ENCODE measurements at regions not wholly inside any gene's neighbourhood (a gene's known extent, or its start where the extent isn't known, plus 50 kb on each side); places are given as distances from the start of the nearest gene placed in this dataset.

DNA sequence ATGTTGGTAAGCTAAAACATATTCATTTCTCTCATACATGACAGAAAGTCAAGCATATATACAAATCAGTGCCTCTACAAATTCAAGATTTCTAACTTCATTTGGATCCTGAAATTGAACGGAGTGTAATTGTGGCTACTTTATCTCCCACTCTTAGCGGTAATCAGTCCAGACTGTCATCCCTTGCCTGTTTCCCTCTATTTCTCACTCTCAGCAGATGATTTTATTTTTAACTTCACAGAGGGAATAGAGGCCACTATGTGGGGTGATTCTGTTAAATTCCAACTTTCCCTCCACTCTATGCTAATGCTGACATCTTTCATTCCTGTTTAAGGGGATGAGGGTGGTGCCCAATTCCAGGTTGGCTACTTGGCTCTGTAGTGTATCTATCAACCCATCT, 153.8 kb upstream of the KCNN2 start:
- Histone ChIP-seq H3K79me1 (ENCODE audit: insufficient read depth, low read depth, low read length, poor library complexity, severe bottlenecking) (no peaks in the 10 kb centered on the region), H3K56ac (ENCODE audit: insufficient read length, low read depth, low read length) (no peak overlapping the region), H3K27ac (ENCODE audit: insufficient read length, low read depth, low read length) (no peak overlapping the region), H2BK12ac (ENCODE audit: insufficient read length, low read depth, low read length) (no peak overlapping the region), H2BK20ac (ENCODE audit: low read depth, low read length, poor library complexity, severe bottlenecking) (no peak overlapping the region), H3K23me2 (ENCODE audit: insufficient read length, low read depth, low read length, poor library complexity, severe bottlenecking) (no peaks in the 10 kb centered on the region), H4K20me1 (ENCODE audit: control insufficient read depth, insufficient read depth, insufficient read length) (no peaks in the 10 kb centered on the region), H3K79me2 (ENCODE audit: insufficient read depth, low read length) (no peaks in the 10 kb centered on the region), H3T11ph (ENCODE audit: low read length) (no peak overlapping the region), H3K4me1 (ENCODE audit: insufficient read depth, low read length) (no peaks in the 10 kb centered on the region), H3K9me3 (ENCODE audit: control insufficient read depth, low read depth, low read length) (no peaks in the 10 kb centered on the region), H2AK5ac (ENCODE audit: insufficient read length, low read length) (no peak overlapping the region), H2AFZ (ENCODE audit: low read length) (no peak overlapping the region), H3K4me2 (ENCODE audit: insufficient read depth, insufficient read length, low read length) (no peak overlapping the region), H3K4ac (ENCODE audit: low read depth, low read length) (no peak overlapping the region), H3K14ac (ENCODE audit: insufficient read depth, low read length) (no peak overlapping the region), H2BK120ac (ENCODE audit: low read depth, low read length, poor library complexity, severe bottlenecking) (no peak overlapping the region), H2BK15ac (ENCODE audit: low read depth, low read length) (no peak overlapping the region), H4K8ac (replicated peaks; ENCODE audit: insufficient read length, low read depth, low read length) (no peak overlapping the region), H2BK5ac (ENCODE audit: insufficient read length, low read length) (no peak overlapping the region), H4K91ac (ENCODE audit: insufficient read length, low read depth, low read length) (no peak overlapping the region), H3K27me3 (ENCODE audit: insufficient read depth, low read length) (no peaks in the 10 kb centered on the region), H3K9ac (ENCODE audit: extremely low read depth, insufficient read length, low read length) (no peak overlapping the region), H3K23ac (ENCODE audit: insufficient read length, low read depth, low read length) (no peak overlapping the region), H3K18ac (ENCODE audit: insufficient read length, low read depth, low read length) (no peak overlapping the region), H4K5ac (ENCODE audit: insufficient read length, low read depth, low read length) (no peak overlapping the region)
- H3K27ac Mint-ChIP-seq, result no peak overlapping the region
- TF ChIP-seq, protein P1, sequence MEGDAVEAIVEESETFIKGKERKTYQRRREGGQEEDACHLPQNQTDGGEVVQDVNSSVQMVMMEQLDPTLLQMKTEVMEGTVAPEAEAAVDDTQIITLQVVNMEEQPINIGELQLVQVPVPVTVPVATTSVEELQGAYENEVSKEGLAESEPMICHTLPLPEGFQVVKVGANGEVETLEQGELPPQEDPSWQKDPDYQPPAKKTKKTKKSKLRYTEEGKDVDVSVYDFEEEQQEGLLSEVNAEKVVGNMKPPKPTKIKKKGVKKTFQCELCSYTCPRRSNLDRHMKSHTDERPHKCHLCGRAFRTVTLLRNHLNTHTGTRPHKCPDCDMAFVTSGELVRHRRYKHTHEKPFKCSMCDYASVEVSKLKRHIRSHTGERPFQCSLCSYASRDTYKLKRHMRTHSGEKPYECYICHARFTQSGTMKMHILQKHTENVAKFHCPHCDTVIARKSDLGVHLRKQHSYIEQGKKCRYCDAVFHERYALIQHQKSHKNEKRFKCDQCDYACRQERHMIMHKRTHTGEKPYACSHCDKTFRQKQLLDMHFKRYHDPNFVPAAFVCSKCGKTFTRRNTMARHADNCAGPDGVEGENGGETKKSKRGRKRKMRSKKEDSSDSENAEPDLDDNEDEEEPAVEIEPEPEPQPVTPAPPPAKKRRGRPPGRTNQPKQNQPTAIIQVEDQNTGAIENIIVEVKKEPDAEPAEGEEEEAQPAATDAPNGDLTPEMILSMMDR (conservative IDR thresholded peaks at IDR 0.05), result no peak
- H3K9me3 Mint-ChIP-seq, result no peaks in the 10 kb centered on the region
- peaks cover 2% of the 10 kb centered on the region; the same call in 1 of the 2 replicates for H3K27me3 Mint-ChIP-seq (ENCODE audit: low read depth)
- DNase-seq, result no peak
- no peaks in the 10 kb centered on the region for H3K36me3 Mint-ChIP-seq (ENCODE audit: insufficient read depth in 1 of 3, low read depth in 3 of 3)
- no peaks in the 10 kb centered on the region for H3K4me1 Mint-ChIP-seq
- WGBS (ENCODE audit: extremely low coverage, insufficient read length, low lambda C conversion rate), result no CpG with 5 or more reads among the region's 2 CpGs
- H3K4me3 Mint-ChIP-seq, result no peak overlapping the region
